ENCODE measurements at regions not wholly inside any gene's neighbourhood (a gene's known extent, or its start where the extent isn't known, plus 50 kb on each side); places are given as distances from the start of the nearest gene placed in this dataset.

DNA sequence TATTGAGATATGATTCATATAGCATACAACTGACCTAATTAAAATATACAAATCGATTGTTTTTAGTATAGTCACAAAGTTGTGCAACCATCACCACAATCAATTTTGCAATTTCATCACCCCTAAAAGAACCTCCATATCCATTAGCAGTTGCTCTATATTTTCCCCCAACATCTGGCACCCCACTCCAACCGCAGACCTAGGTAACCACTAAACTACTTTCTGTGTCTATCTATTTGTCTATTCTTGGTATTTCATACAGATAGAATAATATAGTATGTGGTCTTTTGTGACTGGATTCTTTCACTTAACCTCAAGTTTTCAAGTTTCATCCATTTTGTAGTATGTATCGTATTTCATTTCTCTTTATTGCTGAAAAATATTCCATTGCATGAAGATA lies 126.0 kb upstream of the CRY1 start:
- TF ChIP-seq, protein P1, sequence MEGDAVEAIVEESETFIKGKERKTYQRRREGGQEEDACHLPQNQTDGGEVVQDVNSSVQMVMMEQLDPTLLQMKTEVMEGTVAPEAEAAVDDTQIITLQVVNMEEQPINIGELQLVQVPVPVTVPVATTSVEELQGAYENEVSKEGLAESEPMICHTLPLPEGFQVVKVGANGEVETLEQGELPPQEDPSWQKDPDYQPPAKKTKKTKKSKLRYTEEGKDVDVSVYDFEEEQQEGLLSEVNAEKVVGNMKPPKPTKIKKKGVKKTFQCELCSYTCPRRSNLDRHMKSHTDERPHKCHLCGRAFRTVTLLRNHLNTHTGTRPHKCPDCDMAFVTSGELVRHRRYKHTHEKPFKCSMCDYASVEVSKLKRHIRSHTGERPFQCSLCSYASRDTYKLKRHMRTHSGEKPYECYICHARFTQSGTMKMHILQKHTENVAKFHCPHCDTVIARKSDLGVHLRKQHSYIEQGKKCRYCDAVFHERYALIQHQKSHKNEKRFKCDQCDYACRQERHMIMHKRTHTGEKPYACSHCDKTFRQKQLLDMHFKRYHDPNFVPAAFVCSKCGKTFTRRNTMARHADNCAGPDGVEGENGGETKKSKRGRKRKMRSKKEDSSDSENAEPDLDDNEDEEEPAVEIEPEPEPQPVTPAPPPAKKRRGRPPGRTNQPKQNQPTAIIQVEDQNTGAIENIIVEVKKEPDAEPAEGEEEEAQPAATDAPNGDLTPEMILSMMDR (conservative IDR thresholded peaks at IDR 0.05), result no peak
- no peak overlapping the region for H2BK5ac ChIP-seq (ENCODE audit: insufficient read length, low read length)
- H2AFZ ChIP-seq (ENCODE audit: low read length), result no peak overlapping the region
- Mint-ChIP-seq H3K27me3 (ENCODE audit: low read depth) (peaks cover 4% of the 10 kb centered on the region), H3K27ac (no peak overlapping the region), H3K9me3 (peaks cover 3 to 7% of the 10 kb centered on the region in 2 experiments; a peak in 3 of 5 replicates), H3K36me3 (ENCODE audit: insufficient read depth in 1 of 3, low read depth in 3 of 3) (peaks cover 0 to 5% (median 0%) of the 10 kb centered on the region in 3 experiments; a peak in 2 of 7 replicates), H3K4me3 (no peak overlapping the region), H3K4me1 (peaks cover 3% of the 10 kb centered on the region in 2 experiments)
- no peak overlapping the region for H2BK120ac ChIP-seq (ENCODE audit: low read depth, low read length, poor library complexity, severe bottlenecking)
- H4K20me1 ChIP-seq (ENCODE audit: control insufficient read depth, insufficient read depth, insufficient read length), result no peaks in the 10 kb centered on the region
- H4K8ac ChIP-seq (replicated peaks; ENCODE audit: insufficient read length, low read depth, low read length), result no peak overlapping the region
- H3K4me1 ChIP-seq (ENCODE audit: insufficient read depth, low read length), result no peaks in the 10 kb centered on the region
- DNase-seq, result no peak
- no peak overlapping the region for H3K27ac ChIP-seq (ENCODE audit: insufficient read length, low read depth, low read length)
- H3K4ac ChIP-seq (ENCODE audit: low read depth, low read length), result no peak overlapping the region
- no peak overlapping the region for H4K5ac ChIP-seq (ENCODE audit: insufficient read length, low read depth, low read length)
- no peak overlapping the region for H3K9ac ChIP-seq (ENCODE audit: extremely low read depth, insufficient read length, low read length)
- H3K4me2 ChIP-seq (ENCODE audit: insufficient read depth, insufficient read length, low read length), result no peak overlapping the region
- no peak overlapping the region for H3K56ac ChIP-seq (ENCODE audit: insufficient read length, low read depth, low read length)
- no peaks in the 10 kb centered on the region for H3K79me2 ChIP-seq (ENCODE audit: insufficient read depth, low read length)
- no CpG with 5 or more reads among the region's 3 CpGs for WGBS (ENCODE audit: extremely low coverage, insufficient read length, low lambda C conversion rate)
- H2AK5ac ChIP-seq (ENCODE audit: insufficient read length, low read length), result no peak overlapping the region
- H3K23ac ChIP-seq (ENCODE audit: insufficient read length, low read depth, low read length), result no peak overlapping the region
- no peaks in the 10 kb centered on the region for H3K79me1 ChIP-seq (ENCODE audit: insufficient read depth, low read depth, low read length, poor library complexity, severe bottlenecking)
- H3T11ph ChIP-seq (ENCODE audit: low read length), result no peak overlapping the region
- no peak overlapping the region for H2BK12ac ChIP-seq (ENCODE audit: insufficient read length, low read depth, low read length)
- H3K23me2 ChIP-seq (ENCODE audit: insufficient read length, low read depth, low read length, poor library complexity, severe bottlenecking), result no peaks in the 10 kb centered on the region
- H2BK15ac ChIP-seq (ENCODE audit: low read depth, low read length), result no peak overlapping the region
- no peak overlapping the region for H3K14ac ChIP-seq (ENCODE audit: insufficient read depth, low read length)
- H4K91ac ChIP-seq (ENCODE audit: insufficient read length, low read depth, low read length), result no peak overlapping the region
- no peak overlapping the region for H3K18ac ChIP-seq (ENCODE audit: insufficient read length, low read depth, low read length)
- H3K27me3 ChIP-seq (ENCODE audit: insufficient read depth, low read length), result no peaks in the 10 kb centered on the region
- H3K9me3 ChIP-seq (ENCODE audit: control insufficient read depth, low read depth, low read length), result no peaks in the 10 kb centered on the region
- no peak overlapping the region for H2BK20ac ChIP-seq (ENCODE audit: low read depth, low read length, poor library complexity, severe bottlenecking)

All from H9 (cell line).